Mesenchymal stem cell (in vitro differentiated cells and primary cell): ENCODE measurements at regions not wholly inside any gene's neighbourhood (a gene's known extent, or its start where the extent isn't known, plus 50 kb on each side); places are given as distances from the start of the nearest gene placed in this dataset.

Source experiments
- DNase-seq: peaks from one replicate; pipeline ENCODE4 v3.0.0-alpha.2; 2013
- H2AFZ ChIP-seq: one replicate; pipeline ENCODE4 v1.6.1; 2013; ENCODE audit warnings: low read depth, mild to moderate bottlenecking, control low read depth, inconsistent platforms, low read length, moderate library complexity
- H2AK5ac ChIP-seq: 2 replicates; pipeline ENCODE4 v1.6.1; 2013; ENCODE audit warnings: low read length, moderate library complexity, mild to moderate bottlenecking, inconsistent platforms; ENCODE audit not compliant: severe bottlenecking
- H2BK120ac ChIP-seq: one replicate; pipeline ENCODE4 v1.6.1; 2013; ENCODE audit warnings: low read depth, mild to moderate bottlenecking, inconsistent platforms, low read length, moderate library complexity
- H2BK12ac ChIP-seq, 2 experiments: one replicate each; pipeline ENCODE4 v1.6.1; 2013; ENCODE audit warnings: inconsistent platforms in 2 of 2, low read length in 2 of 2, mild to moderate bottlenecking in 2 of 2, moderate library complexity in 2 of 2, control low read depth in 1 of 2
- H2BK15ac ChIP-seq: one replicate; pipeline ENCODE4 v1.6.1; 2013; ENCODE audit warnings: mild to moderate bottlenecking, low read depth, inconsistent platforms; ENCODE audit not compliant: poor library complexity, severe bottlenecking
- H2BK5ac ChIP-seq: 2 replicates; pipeline ENCODE4 v1.6.1; 2013; ENCODE audit warnings: low read depth, mild to moderate bottlenecking, low read length, control low read depth, inconsistent platforms; ENCODE audit not compliant: poor library complexity, severe bottlenecking
- H3K14ac ChIP-seq, 2 experiments: one replicate each; pipeline ENCODE4 v1.6.1; 2013; ENCODE audit warnings: inconsistent platforms in 2 of 2, low read length in 2 of 2, control low read depth in 1 of 2, mild to moderate bottlenecking in 1 of 2, moderate library complexity in 1 of 2
- H3K18ac ChIP-seq, 2 experiments: one replicate each; pipeline ENCODE4 v1.6.1; 2013; ENCODE audit warnings: inconsistent platforms in 2 of 2, low read length in 2 of 2, control low read depth in 1 of 2, low read depth in 1 of 2, mild to moderate bottlenecking in 1 of 2
- H3K23ac ChIP-seq, 2 experiments: one replicate each; pipeline ENCODE4 v1.6.1; 2013; ENCODE audit warnings: inconsistent platforms in 2 of 2, low read length in 2 of 2, mild to moderate bottlenecking in 2 of 2, moderate library complexity in 2 of 2, control low read depth in 1 of 2
- H3K27ac ChIP-seq: 2 replicates; pipeline ENCODE4 v1.5.1; 2013; ENCODE audit warnings: mild to moderate bottlenecking, moderate library complexity, low read length, control low read depth, inconsistent platforms; ENCODE audit not compliant: poor library complexity, severe bottlenecking
- H3K27me3 ChIP-seq, 2 experiments: 2 replicates each; pipeline versions ENCODE4 v1.6.1 to v1.7.0; 2013; ENCODE audit warnings: low read length in 2 of 2, mild to moderate bottlenecking in 2 of 2, moderate library complexity in 2 of 2, control low read depth in 1 of 2, inconsistent platforms in 1 of 2; ENCODE audit not compliant: control insufficient read depth in 1 of 2, insufficient read depth in 1 of 2
- H3K36me3 ChIP-seq, 2 experiments: 2 replicates each; pipeline versions ENCODE4 v1.6.1 to v1.7.0; 2013; ENCODE audit warnings: low read length in 2 of 2, control low read depth in 1 of 2, inconsistent platforms in 1 of 2, low read depth in 1 of 2, mild to moderate bottlenecking in 1 of 2; ENCODE audit not compliant: insufficient read depth in 2 of 2, control insufficient read depth in 1 of 2
- H3K4ac ChIP-seq, 2 experiments: one replicate each; pipeline ENCODE4 v1.6.1; 2013; ENCODE audit warnings: inconsistent platforms in 2 of 2, low read length in 2 of 2, mild to moderate bottlenecking in 2 of 2, moderate library complexity in 2 of 2, control low read depth in 1 of 2, low read depth in 1 of 2
- H3K4me1 ChIP-seq: 2 replicates; pipeline ENCODE4 v1.6.1; 2013; ENCODE audit warnings: low read depth, low read length, control low read depth; ENCODE audit not compliant: control insufficient read depth, insufficient read depth
- H3K4me2 ChIP-seq: 2 replicates; pipeline ENCODE4 v1.6.1; 2013; ENCODE audit warnings: low read length, mild to moderate bottlenecking, inconsistent platforms; ENCODE audit not compliant: poor library complexity, severe bottlenecking
- H3K4me3 ChIP-seq, 2 experiments: 2 replicates each; pipeline versions ENCODE4 v1.5.1 to v1.7.0; 2013; ENCODE audit warnings: low read length in 2 of 2, mild to moderate bottlenecking in 2 of 2, control low read depth in 1 of 2, low read depth in 1 of 2; ENCODE audit not compliant: insufficient read depth in 1 of 2
- H3K79me1 ChIP-seq: replicated peaks from 2 replicates; pipeline ENCODE4 v1.6.1; 2013; ENCODE audit warnings: mild to moderate bottlenecking, control low read depth, low read length, inconsistent platforms; ENCODE audit not compliant: poor library complexity, severe bottlenecking
- H3K9ac ChIP-seq: 2 replicates; pipeline ENCODE4 v1.7.0; 2013; ENCODE audit warnings: mild to moderate bottlenecking, low read length, moderate library complexity
- H3K9me3 ChIP-seq: 2 replicates; pipeline ENCODE4 v1.7.0; 2013; ENCODE audit warnings: mild to moderate bottlenecking, low read length; ENCODE audit not compliant: control insufficient read depth
- H4K8ac ChIP-seq: one replicate; pipeline ENCODE4 v1.6.1; 2013; ENCODE audit warnings: inconsistent platforms, mild to moderate bottlenecking, low read length, moderate library complexity
- H4K91ac ChIP-seq: one replicate; pipeline ENCODE4 v1.6.1; 2013; ENCODE audit warnings: mild to moderate bottlenecking, low read length, inconsistent platforms
- WGBS: methylation state at CpG from one replicate; pipeline ENCODE4 v1.1.7; 2013; ENCODE audit warnings: mixed read lengths; 5-methylcytosine and 5-hydroxymethylcytosine counted together

GRCh38 chr10:109620396-109620795 lies 302.9 kb downstream of the XPNPEP1 start:
- Histone ChIP-seq H2BK120ac (no peak overlapping the region), H3K36me3 (no peaks in the 10 kb centered on the region), H2AK5ac (no peak overlapping the region), H3K4me1 (no peaks in the 10 kb centered on the region), H3K27ac (no peak overlapping the region), H3K27me3 (no peaks in the 10 kb centered on the region), H3K9me3 (peaks cover 6% of the 10 kb centered on the region), H2BK5ac (no peak overlapping the region), H2BK12ac (no peak overlapping the region), H3K79me1 (no peaks in the 10 kb centered on the region), H3K4ac (no peak overlapping the region), H3K18ac (no peak overlapping the region), H4K8ac (no peak overlapping the region), H3K4me2 (no peak overlapping the region), H3K23ac (no peak overlapping the region), H3K14ac (no peak overlapping the region), H2AFZ (no peak overlapping the region), H3K9ac (no peak overlapping the region), H3K4me3 (no peak overlapping the region), H2BK15ac (no peak overlapping the region), H4K91ac (no peak overlapping the region)
- WGBS = 33% methylated on average over 3 of the region's 3 CpGs
- DNase-seq = no peak

DNA sequence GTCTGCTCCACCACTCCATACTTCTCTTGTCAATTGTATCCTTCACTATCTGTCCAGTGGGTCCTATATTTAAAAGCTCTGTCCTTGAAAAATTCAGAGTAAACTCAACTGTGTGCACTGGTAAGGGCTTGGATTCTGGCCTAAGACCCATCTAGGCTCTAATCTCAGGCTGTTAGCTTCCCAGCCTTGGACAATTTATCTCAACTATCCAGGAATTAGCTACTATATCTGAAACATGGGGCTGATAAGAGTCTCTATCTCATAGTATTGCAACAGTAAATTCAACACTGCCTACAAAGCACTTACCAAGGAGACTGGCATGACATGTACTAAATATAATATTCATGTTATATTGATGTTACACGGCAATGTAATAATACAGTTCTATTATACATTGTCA lies 303.4 kb downstream of the XPNPEP1 start:
- H3K4ac ChIP-seq = no peak overlapping the region
- H3K79me1 ChIP-seq = no peaks in the 10 kb centered on the region
- no peaks in the 10 kb centered on the region for H3K36me3 ChIP-seq
- H3K4me3 ChIP-seq = no peak overlapping the region
- no peak overlapping the region for H3K27ac ChIP-seq
- no peak for DNase-seq
- no CpG with 5 or more reads among the region's 1 CpG for WGBS
- H3K23ac ChIP-seq = no peak overlapping the region
- no peak overlapping the region for H2BK5ac ChIP-seq
- H3K9ac ChIP-seq = no peak overlapping the region
- H2BK120ac ChIP-seq = no peak overlapping the region
- no peak overlapping the region for H3K18ac ChIP-seq
- H3K14ac ChIP-seq = no peak overlapping the region
- no peak overlapping the region for H3K4me2 ChIP-seq
- H2AK5ac ChIP-seq = no peak overlapping the region
- H3K27me3 ChIP-seq = no peaks in the 10 kb centered on the region
- H3K9me3 ChIP-seq = peaks cover 6% of the 10 kb centered on the region
- H4K8ac ChIP-seq = no peak overlapping the region
- no peak overlapping the region for H2BK15ac ChIP-seq
- no peaks in the 10 kb centered on the region for H3K4me1 ChIP-seq
- H4K91ac ChIP-seq = no peak overlapping the region
- H2BK12ac ChIP-seq = no peak overlapping the region
- no peak overlapping the region for H2AFZ ChIP-seq

- H3K4me1 ChIP-seq = no peaks in the 10 kb centered on the region
- WGBS = 50% methylated on average over 1 of the region's 1 CpG
- H2BK15ac ChIP-seq = no peak overlapping the region
- H3K27me3 ChIP-seq = no peaks in the 10 kb centered on the region
- H3K4me3 ChIP-seq = no peak overlapping the region
- no peaks in the 10 kb centered on the region for H3K79me1 ChIP-seq
- no peak overlapping the region for H3K4ac ChIP-seq
- H3K27ac ChIP-seq = no peak overlapping the region
- no peak overlapping the region for H3K4me2 ChIP-seq
- no peak overlapping the region for H3K18ac ChIP-seq
- no peak overlapping the region for H2BK120ac ChIP-seq
- no peak overlapping the region for H3K9ac ChIP-seq
- no peaks in the 10 kb centered on the region for H3K36me3 ChIP-seq
- DNase-seq = no peak
- no peak overlapping the region for H3K14ac ChIP-seq
- H3K23ac ChIP-seq = no peak overlapping the region
- H2AFZ ChIP-seq = no peak overlapping the region
- no peak overlapping the region for H4K8ac ChIP-seq
- no peak overlapping the region for H2BK5ac ChIP-seq
- peaks cover 6% of the 10 kb centered on the region for H3K9me3 ChIP-seq
- H2BK12ac ChIP-seq = no peak overlapping the region
- no peak overlapping the region for H2AK5ac ChIP-seq
- H4K91ac ChIP-seq = no peak overlapping the region
Observed at GRCh38 chr10:109618748-109619147, 304.6 kb downstream of the XPNPEP1 start.

- Histone ChIP-seq H2BK120ac (no peak overlapping the region), H3K23ac (no peak overlapping the region), H3K27ac (no peak overlapping the region)
Observed at GRCh38 chr10:109618301-109618700, 305.0 kb downstream of the XPNPEP1 start.

More at GRCh38 chr10:109618301-109618700, 305.0 kb downstream of the XPNPEP1 start:
- no peak for DNase-seq
- Histone ChIP-seq H3K79me1 (no peaks in the 10 kb centered on the region), H3K9me3 (peaks cover 6% of the 10 kb centered on the region), H3K18ac (no peak overlapping the region), H3K4me3 (no peak overlapping the region), H3K36me3 (no peaks in the 10 kb centered on the region), H3K9ac (no peak overlapping the region), H2BK5ac (no peak overlapping the region), H3K4me2 (no peak overlapping the region), H2AK5ac (no peak overlapping the region), H2BK15ac (no peak overlapping the region), H2AFZ (no peak overlapping the region), H4K8ac (no peak overlapping the region), H3K4ac (no peak overlapping the region), H2BK12ac (no peak overlapping the region), H3K4me1 (no peaks in the 10 kb centered on the region), H3K27me3 (no peaks in the 10 kb centered on the region), H3K14ac (no peak overlapping the region), H4K91ac (no peak overlapping the region)
- WGBS = no CpG with 5 or more reads among the region's 1 CpG
